OCI-LY3 (cell line): ENCODE measurements at regions not wholly inside any gene's neighbourhood (a gene's known extent, or its start where the extent isn't known, plus 50 kb on each side); places are given as distances from the start of the nearest gene placed in this dataset.

Experiments
- H2AFZ ChIP-seq: fragments of 200-600, 300-600 bp; shearing (Covaris generic); 2 replicates; pipeline ENCODE4 v1.6.0; 2014; ENCODE audit warnings: antibody characterized with exemption, low read depth, low read length
- H3K27ac ChIP-seq: fragments of 200-600, 300-600 bp; sonication (generic); 2 replicates; pipeline ENCODE4 v1.5.1; 2014; ENCODE audit warnings: mild to moderate bottlenecking, low read length, moderate library complexity, mixed read lengths
- H3K27me3 ChIP-seq: fragments of 200-600, 300-600 bp; sonication (generic); 2 replicates; pipeline ENCODE4 v1.6.1; 2014; ENCODE audit warnings: low read depth, low read length, mixed read lengths
- H3K36me3 ChIP-seq: fragments of 200-600, 300-600 bp; sonication (generic); replicated peaks from 2 replicates; pipeline ENCODE3; 2014; ENCODE audit warnings: low read depth, low read length, mixed read lengths
- H3K4me1 ChIP-seq: fragments of 300-600, 200-600 bp; sonication (generic); 2 replicates; pipeline ENCODE4 v1.6.1; 2014; ENCODE audit warnings: low read length, mixed read lengths
- H3K4me2 ChIP-seq: fragments of 200-600, 300-600 bp; sonication (generic); 2 replicates; pipeline ENCODE4 v1.6.1; 2014; ENCODE audit warnings: low read length, mixed read lengths
- H3K4me3 ChIP-seq: fragments of 300-600, 200-600 bp; sonication (generic); 2 replicates; pipeline ENCODE4 v1.5.1; 2014; ENCODE audit warnings: antibody characterized with exemption, mild to moderate bottlenecking, low read length, moderate library complexity
- H3K79me2 ChIP-seq: fragments of 300-600, 200-600 bp; shearing (Covaris generic); 2 replicates; pipeline ENCODE4 v1.6.1; 2014; ENCODE audit warnings: mild to moderate bottlenecking, low read length, mixed read lengths
- H3K9ac ChIP-seq: fragments of 300-600, 200-600 bp; shearing (Covaris generic); 2 replicates; pipeline ENCODE4 v1.6.0; 2014; ENCODE audit warnings: mild to moderate bottlenecking, low read length, moderate library complexity
- H3K9me3 ChIP-seq: fragments of 200-600, 300-600 bp; shearing (Covaris generic); 2 replicates; pipeline ENCODE4 v1.6.1; 2014; ENCODE audit warnings: low read length, mixed read lengths; ENCODE audit not compliant: insufficient read depth
- H4K20me1 ChIP-seq: fragments of 200-600, 300-600 bp; sonication (generic); 2 replicates; pipeline ENCODE4 v1.6.1; 2016; ENCODE audit warnings: low read length, mixed read lengths; ENCODE audit not compliant: insufficient read depth
- CTCF ChIP-seq: fragments of 200-600, 300-600 bp; sonication (generic); IDR thresholded peaks from 2 replicates; pipeline ENCODE4 v1.5.1; 2014; ENCODE audit warnings: antibody characterized with exemption, low read length, low read depth
- EZH2phosphoT487 ChIP-seq: fragments of 200-600 bp; shearing (Covaris generic); IDR thresholded peaks from 2 replicates; pipeline ENCODE4 v1.6.1; 2018; ENCODE audit warnings: antibody characterized with exemption, mixed run types, low read depth

DNA sequence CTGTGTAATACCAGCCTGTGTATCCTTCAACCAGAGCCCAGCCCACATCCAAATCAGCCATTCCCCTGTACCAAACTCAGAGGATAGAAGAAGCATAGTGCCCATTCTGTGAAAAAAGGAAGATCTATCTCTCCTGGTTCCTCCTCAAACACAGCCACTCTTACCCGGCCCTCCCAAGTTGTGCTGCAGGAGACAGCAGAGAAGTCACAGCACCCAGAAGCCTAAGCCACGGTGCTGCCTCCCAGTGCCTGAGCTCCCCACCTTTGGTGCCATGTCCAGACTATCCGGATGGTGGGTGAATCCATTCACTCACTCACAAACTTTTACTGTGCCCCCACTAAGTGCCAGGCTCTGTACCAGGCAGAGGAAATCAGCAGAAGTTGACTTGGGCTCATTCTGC lies 166.0 kb upstream of the ZMIZ1 start:
- H3K27me3 ChIP-seq: no peaks in the 10 kb centered on the region
- no peaks in the 10 kb centered on the region for H3K36me3 ChIP-seq
- no peak overlapping the region for H3K27ac ChIP-seq
- peaks cover 9% of the 10 kb centered on the region for H3K4me1 ChIP-seq
- H2AFZ ChIP-seq: no peak overlapping the region
- H3K9me3 ChIP-seq: no peaks in the 10 kb centered on the region
- no peak overlapping the region for H3K4me2 ChIP-seq
- H3K79me2 ChIP-seq: no peaks in the 10 kb centered on the region
- H4K20me1 ChIP-seq: no peaks in the 10 kb centered on the region
- TF ChIP-seq CTCF (no peak), EZH2phosphoT487 (no peak)
- no peak overlapping the region for H3K4me3 ChIP-seq
- H3K9ac ChIP-seq: no peak overlapping the region

- H3K9me3 ChIP-seq: no peaks in the 10 kb centered on the region
- no peaks in the 10 kb centered on the region for H3K27me3 ChIP-seq
- no peak overlapping the region for H3K27ac ChIP-seq
- H3K4me3 ChIP-seq: no peak overlapping the region
- no peaks in the 10 kb centered on the region for H3K36me3 ChIP-seq
- H3K9ac ChIP-seq: no peak overlapping the region
- H3K4me2 ChIP-seq: no peak overlapping the region
- peaks cover 9% of the 10 kb centered on the region for H3K4me1 ChIP-seq
- no peaks in the 10 kb centered on the region for H3K79me2 ChIP-seq
- TF ChIP-seq CTCF: no peak
- TF ChIP-seq EZH2phosphoT487: no peak
- no peaks in the 10 kb centered on the region for H4K20me1 ChIP-seq
- no peak overlapping the region for H2AFZ ChIP-seq
These were observed 165.3 kb upstream of the ZMIZ1 start for GRCh38 chr10:78903341-78903940.

GRCh38 chr10:78904196-78904595 lies 164.6 kb upstream of the ZMIZ1 start:
- no peaks in the 10 kb centered on the region for H3K27me3 ChIP-seq
- TF ChIP-seq CTCF (no peak), EZH2phosphoT487 (no peak)
- no peak overlapping the region for H3K27ac ChIP-seq
- H3K36me3 ChIP-seq: no peaks in the 10 kb centered on the region
- H2AFZ ChIP-seq: no peak overlapping the region
- H3K4me3 ChIP-seq: no peak overlapping the region
- H3K4me2 ChIP-seq: no peak overlapping the region
- H3K9ac ChIP-seq: no peak overlapping the region
- no peaks in the 10 kb centered on the region for H3K79me2 ChIP-seq
- no peaks in the 10 kb centered on the region for H4K20me1 ChIP-seq
- H3K4me1 ChIP-seq: peaks cover 1% of the 10 kb centered on the region; the same call in 1 of the 2 replicates
- no peaks in the 10 kb centered on the region for H3K9me3 ChIP-seq

DNA sequence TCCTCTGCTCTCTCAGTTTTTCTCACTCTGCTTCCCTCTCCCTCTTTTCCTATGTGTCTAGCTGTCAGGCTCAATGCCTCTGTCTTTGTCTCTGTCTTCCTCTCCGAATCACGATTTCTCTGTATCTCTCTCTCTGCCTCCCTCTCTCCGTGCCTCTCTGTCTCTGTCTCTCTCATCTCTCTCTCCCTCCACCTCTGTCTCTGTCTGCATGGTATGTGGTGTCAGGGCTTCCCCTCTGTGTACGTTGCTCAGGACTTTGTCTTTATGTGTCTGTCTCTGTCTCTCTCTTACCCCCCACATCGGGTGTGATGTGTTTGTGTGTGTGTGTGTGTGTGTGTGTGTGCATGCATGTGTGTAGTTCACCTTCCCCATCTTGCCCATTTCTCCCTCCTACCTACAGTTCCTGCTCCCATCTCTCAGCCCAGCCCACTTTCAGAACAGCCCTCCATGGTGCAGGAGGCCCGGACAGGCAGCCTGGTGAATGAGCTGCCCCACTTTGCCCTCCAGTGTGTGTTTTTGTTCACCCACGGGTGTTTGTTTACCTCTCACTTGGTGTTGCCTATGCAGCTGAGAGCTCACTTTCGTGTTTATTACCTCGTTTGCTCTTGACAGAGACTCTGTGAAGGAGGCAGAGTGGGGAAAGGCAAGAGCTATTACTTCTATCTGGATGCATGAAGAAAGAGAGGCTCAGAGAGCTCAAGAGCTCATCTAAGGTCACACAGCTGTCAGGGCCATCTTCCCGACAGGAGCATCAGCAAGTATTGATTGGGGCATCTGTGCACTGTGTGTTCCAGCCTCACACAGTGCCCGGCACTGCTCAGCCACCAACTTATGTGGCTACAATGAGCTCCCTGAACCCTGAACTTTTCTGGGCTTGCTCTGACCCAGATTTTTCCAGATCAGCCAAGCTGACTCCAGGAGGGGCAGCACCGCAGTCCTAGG lies 163.5 kb upstream of the ZMIZ1 start:
- no peaks in the 10 kb centered on the region for H3K4me1 ChIP-seq
- no peaks in the 10 kb centered on the region for H3K27me3 ChIP-seq
- no peaks in the 10 kb centered on the region for H4K20me1 ChIP-seq
- H3K9me3 ChIP-seq: no peaks in the 10 kb centered on the region
- no peak overlapping the region for H3K4me3 ChIP-seq
- H3K9ac ChIP-seq: no peak overlapping the region
- no peaks in the 10 kb centered on the region for H3K79me2 ChIP-seq
- H2AFZ ChIP-seq: no peak overlapping the region
- no peaks in the 10 kb centered on the region for H3K36me3 ChIP-seq
- TF ChIP-seq EZH2phosphoT487 (no peak), CTCF (no peak)
- H3K4me2 ChIP-seq: no peak overlapping the region
- H3K27ac ChIP-seq: no peak overlapping the region
